CD4-positive, alpha-beta T cell (primary cell): ENCODE measurements at regions not wholly inside any gene's neighbourhood (a gene's known extent, or its start where the extent isn't known, plus 50 kb on each side); places are given as distances from the start of the nearest gene placed in this dataset.

Experiments used
- ATAC-seq: fragments of 200-7000 bp; cut with Tn5 transposase; one replicate; pipeline ENCODE4 v1.10.0; 2022; ENCODE audit warnings: mild to moderate bottlenecking; ENCODE audit not compliant: poor library complexity
- CTCF ChIA-PET: fragments of 350-600 bp; sonication (Branson Sonifier 250); formaldehyde crosslinking; loops from one replicate; lab custom pipeline; 2021; ENCODE audit warnings: antibody characterized with exemption, inconsistent platforms; lab: Charles Lee
- POLR2A ChIA-PET: fragments of 350-600 bp; sonication (Branson Sonifier 250); formaldehyde crosslinking; loops from one replicate; lab custom pipeline; 2021; ENCODE audit warnings: antibody characterized with exemption, inconsistent platforms; lab: Charles Lee
- DNase-seq, 14 experiments: peaks; one replicate each; pipeline ENCODE4 v3.0.0-alpha.2; 2013 to 2020; ENCODE audit warnings: mixed read lengths in 2 of 14
- H3K27ac ChIP-seq, 2 donors: one replicate each; pipeline versions ENCODE4 v1.5.1 to v1.7.0; 2013; ENCODE audit warnings: low read length in 2 of 2, low read depth in 1 of 2, mild to moderate bottlenecking in 1 of 2
- H3K27me3 ChIP-seq, 2 experiments: 1 replicate in 1 of 2; 2 replicates in 1 of 2; pipeline versions ENCODE4 v1.6.1 to v1.7.0; 2013; ENCODE audit warnings: low read length in 2 of 2, control low read depth in 1 of 2, mild to moderate bottlenecking in 1 of 2, moderate library complexity in 1 of 2; ENCODE audit not compliant: insufficient read depth in 2 of 2, control insufficient read depth in 1 of 2
- H3K36me3 ChIP-seq: one replicate; pipeline ENCODE4 v1.6.1; 2013; ENCODE audit warnings: low read length, control low read depth; ENCODE audit not compliant: insufficient read depth
- H3K4me1 ChIP-seq: one replicate; pipeline ENCODE4 v1.6.1; 2013; ENCODE audit warnings: low read length, control low read depth; ENCODE audit not compliant: insufficient read depth
- H3K4me3 ChIP-seq: one replicate; pipeline ENCODE4 v1.5.1; 2013; ENCODE audit warnings: mild to moderate bottlenecking, low read length, moderate library complexity
- H3K9me3 ChIP-seq, 2 experiments: 1 replicate in 1 of 2; 2 replicates in 1 of 2; pipeline versions ENCODE4 v1.6.1 to v1.7.0; 2013; ENCODE audit warnings: low read length in 2 of 2, mild to moderate bottlenecking in 2 of 2, control low read depth in 1 of 2, moderate library complexity in 1 of 2; ENCODE audit not compliant: control insufficient read depth in 1 of 2, insufficient read depth in 1 of 2
- H3K27ac Mint-ChIP-seq: one replicate; pipeline ENCODE4 v1.8.0; 2020; ENCODE audit warnings: mixed read lengths
- H3K27me3 Mint-ChIP-seq: one replicate; pipeline ENCODE4 v1.8.0; 2021; ENCODE audit warnings: mixed read lengths
- H3K36me3 Mint-ChIP-seq: one replicate; pipeline ENCODE4 v1.8.0; 2021; ENCODE audit warnings: low read depth, mixed read lengths
- H3K4me1 Mint-ChIP-seq: one replicate; pipeline ENCODE4 v1.8.0; 2021; ENCODE audit warnings: low read depth, mixed read lengths
- H3K4me3 Mint-ChIP-seq: one replicate; pipeline ENCODE4 v1.8.0; 2020; ENCODE audit warnings: mild to moderate bottlenecking, mixed read lengths
- H3K9me3 Mint-ChIP-seq: one replicate; pipeline ENCODE4 v1.8.0; 2020; ENCODE audit warnings: mixed read lengths
- intact Hi-C, 2 experiments: fragments of 100-400 bp; cut with DNase I in 1 of 2; cut with micrococcal nuclease in 1 of 2; formaldehyde crosslinking; loops; one replicate each; pipeline versions ENCODE4 v1.15.1 to v1.9.0; 2023 to 2025; cut with DNase I, micrococcal nuclease
- TF ChIP-seq, protein P1 (sequence below): fragments of 200-600 bp; IDR thresholded peaks from one replicate; pipeline ENCODE4 v1.8.0; 2022; ENCODE audit warnings: antibody characterized with exemption, mild to moderate bottlenecking

DNA sequence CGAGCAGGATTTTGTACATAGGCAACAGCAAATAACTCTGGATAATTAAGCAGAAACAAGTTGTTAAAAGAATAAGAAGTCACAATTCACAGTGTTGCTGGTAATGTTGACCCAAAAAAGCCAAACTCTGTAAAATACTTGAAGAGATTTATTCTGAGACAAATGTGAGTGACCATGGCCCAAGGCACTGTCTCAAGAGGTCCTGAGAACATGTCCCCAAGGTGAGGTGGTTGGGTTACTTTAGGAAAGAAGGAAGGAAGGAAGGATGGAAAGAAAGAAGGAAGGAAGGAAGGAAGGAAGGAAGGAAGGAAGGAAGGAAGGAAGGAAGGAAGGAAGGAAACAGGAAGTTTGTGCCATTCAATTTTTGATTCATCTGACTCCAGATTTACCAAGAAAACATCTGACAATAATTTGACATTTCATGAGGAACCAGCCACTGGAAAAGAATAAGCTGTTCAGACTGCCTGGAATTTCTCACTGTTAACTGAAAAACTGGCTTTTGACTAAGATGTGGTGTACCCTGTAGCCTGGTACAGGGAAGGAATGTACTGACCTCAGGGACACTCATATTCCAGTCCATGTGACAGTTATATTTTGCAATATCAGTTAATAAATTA is 295.9 kb upstream of the TNC start:
- Mint-ChIP-seq H3K9me3 (no peaks in the 10 kb centered on the region), H3K4me3 (no peak overlapping the region), H3K27ac (no peak overlapping the region), H3K36me3 (no peaks in the 10 kb centered on the region), H3K4me1 (no peaks in the 10 kb centered on the region), H3K27me3 (peaks cover 2% of the 10 kb centered on the region)
- POLR2A ChIA-PET: no interaction called here
- ATAC-seq (no peak), DNase-seq (no peak)
- H3K4me3 ChIP-seq: no peak overlapping the region
- TF ChIP-seq, protein P1, sequence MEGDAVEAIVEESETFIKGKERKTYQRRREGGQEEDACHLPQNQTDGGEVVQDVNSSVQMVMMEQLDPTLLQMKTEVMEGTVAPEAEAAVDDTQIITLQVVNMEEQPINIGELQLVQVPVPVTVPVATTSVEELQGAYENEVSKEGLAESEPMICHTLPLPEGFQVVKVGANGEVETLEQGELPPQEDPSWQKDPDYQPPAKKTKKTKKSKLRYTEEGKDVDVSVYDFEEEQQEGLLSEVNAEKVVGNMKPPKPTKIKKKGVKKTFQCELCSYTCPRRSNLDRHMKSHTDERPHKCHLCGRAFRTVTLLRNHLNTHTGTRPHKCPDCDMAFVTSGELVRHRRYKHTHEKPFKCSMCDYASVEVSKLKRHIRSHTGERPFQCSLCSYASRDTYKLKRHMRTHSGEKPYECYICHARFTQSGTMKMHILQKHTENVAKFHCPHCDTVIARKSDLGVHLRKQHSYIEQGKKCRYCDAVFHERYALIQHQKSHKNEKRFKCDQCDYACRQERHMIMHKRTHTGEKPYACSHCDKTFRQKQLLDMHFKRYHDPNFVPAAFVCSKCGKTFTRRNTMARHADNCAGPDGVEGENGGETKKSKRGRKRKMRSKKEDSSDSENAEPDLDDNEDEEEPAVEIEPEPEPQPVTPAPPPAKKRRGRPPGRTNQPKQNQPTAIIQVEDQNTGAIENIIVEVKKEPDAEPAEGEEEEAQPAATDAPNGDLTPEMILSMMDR: no peak
- H3K36me3 ChIP-seq: no peaks in the 10 kb centered on the region
- no peak overlapping the region for H3K27ac ChIP-seq
- H3K9me3 ChIP-seq: no peaks in the 10 kb centered on the region
- H3K27me3 ChIP-seq: no peaks in the 10 kb centered on the region
- CTCF ChIA-PET: no interaction called here
- intact Hi-C loops: no loop called here
- H3K4me1 ChIP-seq: no peaks in the 10 kb centered on the region

DNA sequence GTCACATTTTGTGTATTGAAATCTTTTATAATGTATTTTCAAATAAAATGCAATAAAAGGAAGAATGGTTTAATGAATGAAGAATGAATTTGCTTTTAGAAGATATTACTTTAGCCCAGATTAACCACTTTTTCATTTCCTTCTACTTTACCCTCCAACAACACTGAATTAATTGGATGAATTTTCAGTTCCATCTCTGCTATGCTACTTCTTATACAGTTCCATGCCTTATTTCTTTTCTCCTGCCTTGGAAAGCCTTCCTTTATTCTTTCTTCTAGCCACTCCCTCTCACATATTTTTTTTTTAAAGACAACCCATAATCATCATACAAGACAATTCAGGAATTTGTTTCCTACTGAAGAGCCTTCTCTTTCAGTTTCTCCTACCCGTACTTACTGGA is 296.6 kb upstream of the TNC start:
- Histone ChIP-seq H3K4me3 (no peak overlapping the region), H3K27ac (no peak overlapping the region), H3K36me3 (no peaks in the 10 kb centered on the region), H3K4me1 (no peaks in the 10 kb centered on the region), H3K9me3 (no peaks in the 10 kb centered on the region), H3K27me3 (no peaks in the 10 kb centered on the region)
- ChIA-PET CTCF (no interaction called here), POLR2A (no interaction called here)
- Mint-ChIP-seq H3K4me1 (no peaks in the 10 kb centered on the region), H3K27ac (no peak overlapping the region), H3K4me3 (no peak overlapping the region), H3K36me3 (no peaks in the 10 kb centered on the region), H3K9me3 (no peaks in the 10 kb centered on the region), H3K27me3 (no peaks in the 10 kb centered on the region)
- DNase-seq (no peak), ATAC-seq (no peak)
- TF ChIP-seq, protein P1: no peak
- intact Hi-C loops: no loop called here

GRCh38 chr9:115415450-115415849 is 297.5 kb upstream of the TNC start:
- no peak overlapping the region for H3K27ac ChIP-seq
- DNase-seq (no peak), ATAC-seq (no peak)
- H3K4me3 Mint-ChIP-seq: no peak overlapping the region
- ChIA-PET POLR2A (no interaction called here), CTCF (no interaction called here)
- H3K36me3 ChIP-seq: no peaks in the 10 kb centered on the region
- intact Hi-C loops: no loop called here
- no peaks in the 10 kb centered on the region for H3K4me1 Mint-ChIP-seq
- H3K27me3 Mint-ChIP-seq: no peaks in the 10 kb centered on the region
- H3K27ac Mint-ChIP-seq: no peak overlapping the region
- H3K27me3 ChIP-seq: no peaks in the 10 kb centered on the region
- H3K9me3 Mint-ChIP-seq: no peaks in the 10 kb centered on the region
- TF ChIP-seq, protein P1: no peak
- peaks cover under 1 to 2% of the 10 kb centered on the region in 2 experiments for H3K9me3 ChIP-seq
- H3K4me3 ChIP-seq: no peak overlapping the region
- no peaks in the 10 kb centered on the region for H3K36me3 Mint-ChIP-seq
- H3K4me1 ChIP-seq: no peaks in the 10 kb centered on the region
